CD4-positive, alpha-beta T cell treated with Interleukin-15 for 4 hours (primary cell): ENCODE measurements at regions not wholly inside any gene's neighbourhood (a gene's known extent, or its start where the extent isn't known, plus 50 kb on each side); places are given as distances from the start of the nearest gene placed in this dataset.
"Not testable (repeated sequence)": the region's sequence is repeated elsewhere in the genome, so short reads cannot be mapped to it uniquely, and the experiment has no call there.

ENCODE experiments used
- DNase-seq: peaks from one replicate; pipeline ENCODE4 v3.0.0-alpha.2; 2020; ENCODE audit warnings: low spot score

DNA sequence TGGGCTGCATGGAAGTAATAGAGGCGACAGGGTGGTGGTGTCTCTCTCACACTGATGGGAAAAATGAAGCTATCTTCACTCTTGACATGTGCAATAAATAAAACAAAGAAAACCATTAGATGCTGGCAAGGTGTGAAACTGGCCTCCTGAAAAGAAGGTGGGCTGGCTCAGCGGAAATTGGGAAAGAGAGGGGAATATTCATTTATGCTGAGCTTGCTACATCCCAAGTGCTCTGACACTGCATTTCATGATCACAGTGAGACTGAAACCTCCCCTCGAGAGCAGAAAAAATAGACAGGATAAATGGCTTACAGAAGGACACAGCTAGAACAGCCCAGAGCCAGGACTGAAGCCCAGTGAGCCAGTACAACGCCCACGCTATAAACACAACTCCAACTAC lies 112.1 kb upstream of the SMLR1 start:
- no peak for DNase-seq

DNA sequence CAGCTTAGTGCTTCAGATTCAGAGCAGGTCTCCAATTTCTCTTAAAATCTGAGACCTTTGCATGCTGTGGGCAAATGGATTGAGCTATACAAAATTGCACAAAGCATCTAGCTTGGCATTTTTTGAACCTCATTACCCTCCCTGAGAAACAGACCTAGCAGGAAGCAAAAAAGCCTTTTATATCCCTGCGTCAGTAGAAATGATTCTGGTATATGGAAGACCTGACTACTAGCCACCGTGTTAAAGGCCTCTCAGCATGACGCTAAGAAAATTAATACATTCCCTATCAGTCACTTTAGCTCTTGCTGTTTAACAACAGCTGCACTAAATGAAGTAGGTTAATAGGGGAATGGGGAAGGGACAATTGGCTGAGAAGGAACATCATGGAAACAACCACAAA lies 110.7 kb upstream of the SMLR1 start:
- no peak for DNase-seq

DNA sequence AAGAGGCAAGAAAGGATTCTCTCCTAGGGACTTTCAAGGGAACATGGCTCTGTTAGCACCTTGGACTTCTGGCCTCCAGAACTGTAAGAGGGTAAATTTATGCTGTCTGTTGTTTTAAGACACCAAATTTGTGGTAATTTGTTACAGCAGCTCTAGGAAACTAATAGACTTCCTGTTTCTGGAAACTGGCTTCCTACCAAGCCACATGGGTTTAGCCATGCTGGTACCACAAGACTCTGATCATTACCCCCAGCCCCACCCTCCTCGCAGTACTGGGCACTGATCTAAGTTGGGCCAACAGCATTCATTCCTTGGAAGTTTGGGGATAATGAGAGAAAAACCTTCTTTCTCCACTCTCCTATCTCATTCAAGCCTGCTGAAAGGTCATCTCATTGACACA lies 109.5 kb upstream of the SMLR1 start:
- peak; percentile 37 for DNase-seq

DNA sequence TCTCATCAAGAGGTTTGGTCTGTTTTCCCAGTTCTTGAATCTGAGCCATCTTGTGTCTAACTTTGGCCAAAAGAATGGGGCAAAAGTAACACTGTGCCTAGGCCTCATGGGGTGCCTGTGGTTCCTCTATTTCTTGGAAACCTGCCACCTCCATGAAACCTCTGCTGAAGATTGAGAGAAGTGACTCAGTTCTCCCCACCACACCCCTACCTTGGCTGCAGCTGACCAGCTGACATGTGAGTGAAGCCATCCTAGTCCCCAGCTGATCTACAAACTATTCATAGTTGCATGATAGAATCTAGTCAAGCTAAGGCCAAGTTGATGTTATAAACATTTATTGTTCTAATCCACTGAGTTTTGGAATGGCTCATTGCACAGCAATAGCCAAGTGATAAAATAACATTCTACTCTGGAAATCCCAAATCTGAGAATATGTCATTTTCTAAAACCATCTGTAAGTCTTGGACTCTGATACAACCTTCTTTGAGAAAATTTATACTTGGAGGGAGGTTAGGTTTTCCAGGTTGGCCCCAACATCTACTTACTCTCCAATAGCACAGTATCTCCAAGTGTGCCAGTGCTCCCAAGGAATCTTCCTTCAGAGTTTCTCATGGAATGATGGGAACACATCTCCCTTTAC lies 107.0 kb upstream of the SMLR1 start:
- DNase-seq = no peak

DNA sequence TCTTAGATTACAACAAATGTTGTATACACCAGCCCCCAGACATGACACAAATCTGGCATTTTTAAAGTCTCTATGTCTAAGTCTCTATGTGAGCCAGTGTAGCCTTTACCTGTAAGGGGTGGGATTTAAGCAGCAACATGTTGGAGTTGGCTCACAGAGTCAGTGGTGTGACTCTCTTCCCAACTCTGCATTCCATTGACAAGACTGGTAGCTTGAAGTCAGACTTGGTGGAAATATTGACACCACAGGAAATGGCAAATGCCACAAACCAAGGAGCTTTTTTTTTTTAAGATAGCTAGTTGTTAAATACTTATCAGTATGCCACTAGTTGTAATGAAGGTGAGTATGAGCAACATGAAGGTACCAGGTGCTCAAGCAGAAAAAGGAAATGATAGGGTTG lies 103.1 kb upstream of the SMLR1 start:
- DNase-seq = no peak

DNA sequence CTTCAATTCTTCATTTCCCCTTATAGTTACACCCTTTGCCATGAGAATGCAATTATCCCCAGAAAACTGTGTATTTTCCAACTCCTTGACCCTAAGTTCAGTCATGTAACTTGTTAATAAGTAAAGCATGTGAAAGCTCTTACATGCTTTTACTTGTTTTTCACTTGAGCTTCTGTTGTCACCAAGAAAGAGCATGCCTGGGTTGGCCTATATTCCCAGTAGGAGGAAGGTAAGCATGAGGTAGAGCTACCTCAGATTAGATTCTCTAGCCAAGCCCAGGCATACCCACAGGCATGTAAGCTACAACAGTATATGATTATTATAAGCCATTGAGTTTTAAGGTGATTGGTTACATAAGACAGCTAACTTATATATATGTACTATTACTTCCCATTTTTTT lies 101.7 kb upstream of the SMLR1 start:
- no peak for DNase-seq

DNA sequence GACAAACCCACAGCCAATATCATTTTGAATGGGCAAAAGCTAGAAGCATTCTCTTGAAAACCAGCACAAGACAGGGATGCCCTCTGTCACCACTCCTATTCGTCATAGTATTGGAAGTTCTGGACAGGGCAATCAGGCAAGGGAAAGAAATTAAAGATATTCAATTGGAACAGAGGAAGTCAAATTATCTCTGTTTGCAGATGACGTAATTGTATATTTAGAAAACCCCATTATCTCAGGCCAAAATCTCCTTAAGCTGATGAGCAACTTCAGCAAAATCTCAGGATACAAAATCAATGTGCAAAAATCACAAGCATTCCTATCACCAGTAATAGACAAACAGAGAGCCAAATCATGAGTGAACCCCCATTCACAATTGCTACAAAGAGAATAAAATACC lies 99.1 kb upstream of the SMLR1 start:
- DNase-seq = not testable (repeated sequence)

DNA sequence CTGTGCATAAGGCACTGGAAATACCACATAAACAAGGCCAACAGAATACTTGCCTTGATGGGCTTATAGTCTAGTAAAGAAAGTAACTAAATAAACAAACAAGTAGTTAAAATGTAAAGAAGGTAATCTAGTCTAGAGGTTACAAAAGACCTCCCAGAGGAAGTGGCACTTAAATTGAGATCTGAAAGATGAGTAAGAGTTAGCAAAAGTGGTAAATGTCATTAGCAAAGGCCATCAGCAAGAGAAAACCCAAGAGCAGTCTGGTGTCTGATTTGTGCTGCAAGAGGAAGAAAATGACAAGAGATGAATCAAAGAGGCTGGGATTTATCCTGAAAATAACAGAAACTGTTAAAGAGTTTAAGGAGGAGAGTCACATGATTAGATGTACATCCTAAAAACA lies 96.6 kb upstream of the SMLR1 start:
- DNase-seq = no peak

DNA sequence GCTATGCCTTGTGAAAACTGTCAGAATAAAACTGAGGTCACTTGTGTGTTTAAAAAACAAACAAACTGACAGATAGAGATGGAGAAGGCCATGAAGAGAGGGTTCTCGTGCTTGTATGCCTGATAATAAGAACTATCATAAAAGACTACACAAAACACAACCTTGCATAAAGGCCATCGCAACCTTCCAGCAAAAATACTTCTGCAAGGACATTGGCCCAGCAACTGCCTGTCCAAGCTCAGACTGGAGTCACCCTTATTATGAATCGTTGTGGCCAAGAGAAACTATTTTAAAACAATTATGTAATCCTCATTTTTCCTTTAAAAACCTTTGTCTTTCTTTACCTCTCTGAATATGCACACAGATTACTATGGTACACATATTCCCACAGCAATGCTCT lies 93.0 kb upstream of the SMLR1 start:
- no peak for DNase-seq

DNA sequence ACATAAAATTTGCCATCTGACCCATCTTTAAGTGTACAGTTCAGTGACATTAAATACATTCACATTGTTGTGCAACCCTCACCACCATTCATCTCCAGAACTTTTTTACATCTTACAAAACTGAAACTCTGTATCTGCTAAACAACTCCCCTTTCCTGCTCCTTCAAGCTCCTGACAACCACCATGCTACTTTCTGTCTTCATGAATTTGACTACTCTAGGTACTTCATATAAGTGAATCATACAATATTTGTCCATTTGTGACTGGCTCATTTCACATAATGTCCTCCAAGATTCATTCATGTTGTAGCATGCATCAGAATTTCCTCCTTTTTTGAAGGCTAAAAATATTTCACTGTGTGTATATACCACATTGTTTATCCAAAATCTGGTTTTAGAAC lies 86.9 kb upstream of the SMLR1 start:
- no peak for DNase-seq

DNA sequence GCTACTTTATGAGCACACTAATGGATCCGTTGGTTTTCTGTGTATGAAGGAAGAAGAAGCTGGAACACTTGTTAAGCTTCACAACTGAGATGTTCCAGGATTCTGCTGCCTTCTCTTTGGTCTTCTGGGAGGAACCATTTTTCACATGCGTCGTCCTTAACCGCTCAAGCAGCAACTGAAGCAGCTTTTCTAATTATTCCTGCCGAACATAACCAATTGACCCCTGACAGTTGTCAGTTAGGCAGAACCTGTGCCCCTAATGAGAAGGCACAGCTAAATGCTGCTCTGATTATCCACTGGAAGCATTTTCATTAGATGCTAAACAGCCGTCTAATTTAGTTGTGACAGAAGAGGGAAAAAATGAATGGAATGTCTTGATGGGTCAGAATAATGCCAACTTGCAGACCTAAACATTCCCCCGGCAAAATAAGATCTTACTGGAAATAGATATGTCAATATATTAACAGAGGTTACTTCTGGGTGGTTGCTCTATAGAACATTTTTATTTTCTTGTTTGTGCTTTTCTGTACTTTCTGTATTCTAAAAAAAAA lies 85.0 kb upstream of the SMLR1 start:
- DNase-seq = no peak

DNA sequence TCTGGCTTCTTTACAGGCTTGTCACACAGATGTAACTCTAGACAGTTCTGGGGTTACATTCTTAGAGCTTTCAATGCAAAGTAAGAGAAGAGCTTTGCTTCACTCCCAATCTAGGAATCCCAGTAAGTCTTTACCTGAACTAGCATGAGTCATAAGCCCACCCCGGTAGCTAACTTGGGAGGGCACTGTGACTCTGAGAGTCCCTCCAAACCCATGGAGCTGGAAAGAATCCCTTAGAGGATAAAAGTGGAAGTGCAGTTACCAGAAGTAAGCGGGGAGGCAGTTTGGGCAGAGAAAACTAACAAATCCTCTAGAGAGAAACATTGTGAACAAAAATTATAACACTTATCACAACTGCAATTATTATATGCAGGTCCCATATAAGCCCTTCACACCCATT lies 84.0 kb upstream of the SMLR1 start:
- DNase-seq = no peak

DNA sequence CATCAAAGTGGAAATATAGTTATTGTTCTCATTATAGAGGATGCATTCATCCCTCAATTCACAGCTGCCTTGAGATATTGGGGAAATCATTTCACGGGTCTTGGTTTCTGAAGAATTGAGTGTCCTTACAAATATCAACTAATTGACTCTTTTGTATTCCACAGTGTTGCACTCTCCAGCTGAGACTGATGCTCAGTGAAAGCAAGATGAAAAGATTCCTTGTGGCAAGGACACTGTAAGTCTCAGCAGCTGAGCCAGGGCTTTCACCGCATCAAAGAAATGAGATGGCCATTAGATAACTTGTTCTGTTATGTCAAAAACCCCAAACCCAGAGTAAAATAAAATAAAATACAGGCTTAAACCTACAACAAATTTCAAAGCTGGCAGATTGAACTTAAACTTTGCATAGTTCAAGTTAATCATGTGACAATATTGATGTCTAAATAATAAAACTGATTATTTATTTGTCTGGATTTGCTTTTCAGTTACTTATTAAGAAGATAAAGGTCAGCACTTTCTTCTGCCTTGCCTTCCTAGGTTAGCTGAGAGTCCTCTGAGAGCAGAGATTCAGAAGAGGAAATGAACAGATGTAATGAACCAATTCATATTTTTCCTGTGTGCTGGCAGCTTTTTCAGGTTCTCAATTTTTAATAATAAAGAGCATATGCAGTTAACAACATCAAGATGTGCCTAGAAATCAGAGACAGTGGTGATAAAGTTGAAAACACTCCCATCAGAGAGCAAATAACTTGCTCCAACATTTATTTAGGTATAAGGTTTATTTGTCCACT lies 82.4 kb upstream of the SMLR1 start:
- no peak for DNase-seq

DNA sequence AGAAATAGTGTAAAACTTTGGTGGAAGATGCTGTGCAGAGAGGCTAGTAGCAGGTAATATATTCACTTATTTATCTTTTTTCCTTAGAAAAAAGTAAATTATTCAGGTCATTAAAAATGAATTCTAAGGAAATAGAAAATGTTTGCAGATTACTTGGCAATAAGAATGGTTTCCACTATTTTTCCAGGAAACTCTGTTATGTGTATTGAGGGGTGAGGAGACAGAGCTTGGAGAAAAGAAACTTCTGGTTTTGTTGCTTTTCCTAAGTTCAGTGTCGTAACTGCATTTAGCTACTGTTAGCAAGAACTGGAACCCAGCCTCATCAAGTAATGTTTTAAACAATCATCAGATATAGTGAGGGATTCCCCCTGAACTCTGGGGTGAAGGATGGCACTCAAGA lies 79.2 kb upstream of the SMLR1 start:
- no peak for DNase-seq

DNA sequence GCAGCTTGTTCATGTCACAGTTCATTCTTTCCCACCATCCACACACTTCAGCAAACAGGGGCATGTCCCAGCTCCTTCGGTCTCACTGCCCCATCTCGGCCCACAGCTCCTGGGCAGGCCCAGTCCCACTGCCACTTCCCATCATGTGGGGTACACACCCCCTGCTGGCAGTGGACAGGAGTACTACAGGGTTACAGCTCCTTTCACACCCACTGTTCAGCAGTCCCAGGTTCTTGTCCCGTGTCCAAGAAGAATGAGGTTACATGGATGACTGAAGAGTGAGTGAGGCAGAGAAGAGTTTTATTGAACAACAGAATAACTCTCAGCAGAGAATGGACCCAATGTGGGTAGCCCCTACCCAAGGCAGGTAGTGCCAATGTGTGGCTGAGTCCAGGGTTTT lies 77.8 kb upstream of the SMLR1 start:
- no peak for DNase-seq

DNA sequence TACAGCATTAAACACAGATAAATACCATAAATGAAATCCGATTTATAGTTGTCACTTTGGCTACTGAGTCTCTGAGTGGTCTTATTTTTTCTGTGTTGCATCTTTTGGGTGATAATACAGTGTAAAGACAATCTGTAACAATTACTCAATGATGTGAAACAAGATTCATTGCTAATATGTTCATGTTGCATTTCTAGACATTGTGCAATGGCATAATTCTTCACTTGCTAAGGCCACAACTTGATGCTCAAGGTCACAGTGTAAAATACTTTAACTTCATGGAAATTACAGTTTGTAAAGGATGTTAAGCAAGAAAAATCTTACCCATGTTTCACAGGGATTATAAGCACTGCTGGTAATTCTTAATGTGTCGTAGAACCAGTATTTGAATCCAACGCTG lies 74.9 kb upstream of the SMLR1 start:
- no peak for DNase-seq

DNA sequence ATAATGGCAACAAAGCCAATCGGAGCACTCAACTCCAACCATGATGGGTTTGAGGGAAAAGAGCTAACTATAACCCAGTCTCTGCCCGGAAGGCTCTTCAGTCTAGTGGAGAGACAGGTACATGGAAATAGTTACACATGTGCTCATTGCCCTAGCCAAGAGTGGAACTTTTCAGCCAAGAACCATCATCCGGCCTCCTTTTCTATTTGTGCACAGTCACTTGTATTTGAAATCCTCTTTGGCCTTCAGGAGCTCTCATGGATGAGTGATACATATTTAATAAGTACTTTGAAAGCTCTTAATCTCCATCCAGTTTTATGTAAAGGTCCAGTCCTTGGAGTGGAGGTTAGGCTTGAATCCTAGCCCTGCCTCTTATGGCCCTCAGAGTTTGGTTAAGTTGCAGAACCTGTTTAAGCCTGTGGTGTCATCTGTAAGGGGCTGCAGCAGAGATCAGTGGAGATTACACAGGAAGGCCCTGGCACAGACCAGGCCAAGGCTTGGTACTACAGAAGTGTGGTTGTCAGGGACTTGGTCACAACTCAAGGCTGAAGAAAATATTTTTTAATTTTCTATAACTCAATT lies 72.3 kb upstream of the SMLR1 start:
- DNase-seq = no peak

DNA sequence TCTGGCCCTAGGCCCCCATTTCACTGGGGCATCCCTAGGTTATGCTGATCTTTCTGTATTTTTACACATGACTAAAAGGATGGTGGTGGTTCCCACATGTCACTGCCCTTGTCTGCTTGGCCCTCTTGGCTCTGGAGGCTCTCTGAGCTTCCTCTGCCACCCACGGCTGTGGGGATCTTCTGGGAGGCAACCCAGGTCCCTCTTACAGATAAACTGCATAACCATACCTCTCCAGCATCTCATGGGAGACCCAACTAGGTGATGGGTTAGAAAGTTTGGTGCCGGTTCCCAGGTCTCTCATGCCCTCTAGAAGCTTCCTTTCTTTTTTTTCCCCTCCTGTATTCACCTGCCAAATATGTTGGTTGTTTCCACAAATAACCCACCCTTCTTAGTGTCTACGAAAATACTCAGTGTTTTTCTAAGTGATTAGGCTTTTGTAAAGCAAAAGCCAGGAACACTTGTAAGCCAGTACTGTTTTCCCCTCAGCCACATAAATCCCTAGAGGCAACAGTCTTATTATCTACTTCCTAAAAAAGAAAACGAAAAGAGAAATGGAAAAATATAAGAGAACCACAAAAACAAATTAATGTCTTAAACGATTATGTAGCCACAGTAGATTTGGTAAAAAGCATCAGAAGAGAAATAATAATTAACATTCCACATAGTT lies 71.7 kb upstream of the SMLR1 start:
- DNase-seq = no peak

DNA sequence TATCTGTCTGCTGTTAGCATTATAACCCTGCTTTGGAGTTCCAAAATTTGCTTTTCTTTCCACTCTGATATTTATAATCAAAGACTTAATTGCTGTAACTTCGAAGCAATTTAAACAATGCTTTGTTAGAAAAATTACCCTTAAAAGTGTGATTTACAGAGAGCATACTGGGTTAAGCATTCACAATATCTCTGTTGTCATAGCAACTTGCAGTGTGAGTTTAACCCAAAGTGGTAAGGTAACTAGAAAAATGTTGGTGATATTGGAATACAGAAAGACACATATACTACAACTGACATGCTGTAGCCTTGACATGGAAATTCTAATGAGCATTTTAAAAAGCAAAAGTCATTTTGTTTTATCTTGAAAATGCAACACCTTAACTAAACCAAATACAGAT lies 70.4 kb upstream of the SMLR1 start:
- DNase-seq = no peak

DNA sequence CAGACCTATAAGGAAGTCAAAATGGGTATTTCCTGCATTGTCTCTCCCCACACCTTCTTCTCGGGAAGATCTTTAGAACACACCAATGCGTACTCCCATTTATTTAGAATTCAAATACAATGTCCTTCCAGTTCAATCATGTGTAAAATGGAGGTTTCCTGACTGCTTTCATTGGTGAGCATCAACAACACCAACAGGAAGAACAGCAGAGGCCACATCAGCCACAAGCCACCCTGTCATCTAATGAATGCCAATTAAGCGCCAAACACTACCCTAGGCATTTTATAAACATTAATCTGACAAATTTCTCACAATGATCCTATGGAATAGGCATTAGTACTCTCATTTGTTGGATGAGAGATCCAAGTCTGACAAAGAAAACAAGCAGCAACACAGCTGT lies 68.4 kb upstream of the SMLR1 start:
- DNase-seq = no peak

DNA sequence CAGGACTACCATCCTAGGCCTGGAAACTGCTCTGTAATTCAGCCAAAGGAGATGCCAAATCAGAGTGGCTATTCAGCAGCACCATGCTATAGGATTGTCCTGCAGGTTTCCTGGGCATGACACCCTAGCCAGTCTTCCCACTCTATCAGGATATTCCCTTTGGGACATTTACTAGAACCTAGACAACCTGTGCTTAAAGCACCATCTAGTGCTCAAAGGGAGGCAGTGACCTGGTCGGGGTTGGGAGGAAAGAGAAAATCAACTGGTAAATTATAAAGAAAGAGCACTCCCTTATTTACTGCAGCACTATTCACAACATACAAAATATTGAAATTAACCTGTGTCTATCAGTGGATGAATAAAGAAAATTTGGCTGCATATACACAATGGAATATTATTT lies 67.2 kb upstream of the SMLR1 start:
- DNase-seq = no peak

DNA sequence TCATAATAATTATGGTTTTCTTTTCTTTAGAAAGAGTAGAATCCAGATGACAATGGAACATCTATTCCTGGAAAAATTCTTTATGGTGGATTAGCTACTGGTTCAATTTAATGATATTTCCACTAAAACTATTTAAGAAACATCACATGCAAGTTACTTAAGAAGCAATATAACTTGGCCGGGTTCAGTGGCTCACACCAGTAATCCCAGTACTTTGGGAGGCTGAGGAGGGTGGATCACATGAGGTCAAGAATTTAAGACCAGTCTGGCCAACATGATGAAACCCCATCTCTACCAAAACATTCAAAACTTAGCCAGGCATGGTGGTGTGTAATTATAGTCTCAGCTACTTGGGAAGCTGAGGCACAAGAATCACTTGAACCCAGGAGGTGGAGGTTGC lies 65.9 kb upstream of the SMLR1 start:
- DNase-seq = no peak

DNA sequence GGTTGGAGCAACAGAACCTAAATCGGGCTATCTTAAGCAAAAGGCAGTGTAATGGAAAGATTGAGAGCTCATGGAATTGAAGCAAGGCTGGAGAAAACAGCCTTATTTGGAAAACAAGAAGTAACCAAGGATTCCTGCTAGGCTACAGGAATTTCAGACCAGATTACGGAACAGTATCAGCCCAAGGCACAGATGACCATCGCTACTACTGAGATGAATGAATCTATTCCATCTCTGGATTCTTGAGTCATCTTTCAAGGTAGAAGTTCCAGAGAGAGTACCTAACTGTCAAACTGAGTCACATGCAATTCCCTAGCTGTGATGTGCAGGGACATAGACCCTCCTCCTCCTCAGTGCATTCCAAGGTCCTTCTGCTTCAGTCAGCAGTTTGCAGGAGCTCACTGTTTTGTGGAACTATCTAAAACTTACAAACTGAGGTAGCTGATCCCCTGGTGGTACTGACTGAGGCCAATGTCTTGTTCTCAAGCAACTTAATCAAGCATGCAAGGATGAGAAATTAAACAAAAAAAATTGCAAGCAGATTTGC lies 62.0 kb upstream of the SMLR1 start:
- DNase-seq = no peak
